ENCODE measurements at regions not wholly inside any gene's neighbourhood (a gene's known extent, or its start where the extent isn't known, plus 50 kb on each side); places are given as distances from the start of the nearest gene placed in this dataset.

GRCh38 chr18:45505497-45506206, 109.6 kb upstream of the SLC14A2 start:
- no peak for DNase-seq

- no peak for DNase-seq
Measured at GRCh38 chr18:45506951-45507350, 108.3 kb upstream of the SLC14A2 start.

GRCh38 chr18:45509535-45509934, 105.7 kb upstream of the SLC14A2 start:
- DNase-seq = no peak

GRCh38 chr18:45510656-45511055, 104.6 kb upstream of the SLC14A2 start:
- no peak for DNase-seq

- DNase-seq = no peak
Measured at GRCh38 chr18:45512363-45512953, 102.8 kb upstream of the SLC14A2 start.

GRCh38 chr18:45517181-45517741, 98.0 kb upstream of the SLC14A2 start:
- DNase-seq = no peak

GRCh38 chr18:45518311-45519155, 96.7 kb upstream of the SLC14A2 start:
- DNase-seq = no peak

- no peak for DNase-seq
Measured at GRCh38 chr18:45519411-45520280, 95.6 kb upstream of the SLC14A2 start.

- no peak for DNase-seq
Measured at GRCh38 chr18:45521136-45521535, 94.1 kb upstream of the SLC14A2 start.

- DNase-seq = no peak
Measured at GRCh38 chr18:45521777-45522176, 93.5 kb upstream of the SLC14A2 start.

- DNase-seq = no peak
Measured at GRCh38 chr18:45522371-45522770, 92.9 kb upstream of the SLC14A2 start.

GRCh38 chr18:45525301-45525700, 90.0 kb upstream of the SLC14A2 start:
- no peak for DNase-seq

- no peak for DNase-seq
Measured at GRCh38 chr18:45526114-45526841, 89.0 kb upstream of the SLC14A2 start.

- no peak for DNase-seq
Measured at GRCh38 chr18:45527891-45528290, 87.4 kb upstream of the SLC14A2 start.

- no peak for DNase-seq
Measured at GRCh38 chr18:45528712-45529336, 86.5 kb upstream of the SLC14A2 start.

GRCh38 chr18:45538444-45538843, 76.8 kb upstream of the SLC14A2 start:
- DNase-seq = no peak

GRCh38 chr18:45539491-45539891, 75.8 kb upstream of the SLC14A2 start:
- no peak for DNase-seq

- no peak for DNase-seq
Measured at GRCh38 chr18:45540125-45540524, 75.2 kb upstream of the SLC14A2 start.

GRCh38 chr18:45541421-45541820, 73.9 kb upstream of the SLC14A2 start:
- DNase-seq = no peak

GRCh38 chr18:45542043-45542442, 73.2 kb upstream of the SLC14A2 start:
- no peak for DNase-seq

- no peak for DNase-seq
Measured at GRCh38 chr18:45547910-45548309, 67.4 kb upstream of the SLC14A2 start.

Measured in NCI-H2029 treated with DMSO at 0.1 percent for 48 hours (cell line).